ENCODE measurements at regions not wholly inside any gene's neighbourhood (a gene's known extent, or its start where the extent isn't known, plus 50 kb on each side); places are given as distances from the start of the nearest gene placed in this dataset.

GRCh38 chr14:59081720-59082119, 106.7 kb upstream of the DAAM1 start:
- no peak for DNase-seq (ENCODE audit: extremely low spot score, unreplicated experiment)
- H3K27me3 Mint-ChIP-seq (ENCODE audit: unreplicated experiment): peaks cover 46% of the 10 kb centered on the region
- H3K27ac Mint-ChIP-seq (ENCODE audit: unreplicated experiment): no peak overlapping the region
- H3K4me1 Mint-ChIP-seq (ENCODE audit: unreplicated experiment): peaks cover 6% of the 10 kb centered on the region
- H3K9me3 Mint-ChIP-seq (ENCODE audit: unreplicated experiment): no peaks in the 10 kb centered on the region
- no peaks in the 10 kb centered on the region for H3K36me3 Mint-ChIP-seq (ENCODE audit: unreplicated experiment)
- TF ChIP-seq, protein P1, sequence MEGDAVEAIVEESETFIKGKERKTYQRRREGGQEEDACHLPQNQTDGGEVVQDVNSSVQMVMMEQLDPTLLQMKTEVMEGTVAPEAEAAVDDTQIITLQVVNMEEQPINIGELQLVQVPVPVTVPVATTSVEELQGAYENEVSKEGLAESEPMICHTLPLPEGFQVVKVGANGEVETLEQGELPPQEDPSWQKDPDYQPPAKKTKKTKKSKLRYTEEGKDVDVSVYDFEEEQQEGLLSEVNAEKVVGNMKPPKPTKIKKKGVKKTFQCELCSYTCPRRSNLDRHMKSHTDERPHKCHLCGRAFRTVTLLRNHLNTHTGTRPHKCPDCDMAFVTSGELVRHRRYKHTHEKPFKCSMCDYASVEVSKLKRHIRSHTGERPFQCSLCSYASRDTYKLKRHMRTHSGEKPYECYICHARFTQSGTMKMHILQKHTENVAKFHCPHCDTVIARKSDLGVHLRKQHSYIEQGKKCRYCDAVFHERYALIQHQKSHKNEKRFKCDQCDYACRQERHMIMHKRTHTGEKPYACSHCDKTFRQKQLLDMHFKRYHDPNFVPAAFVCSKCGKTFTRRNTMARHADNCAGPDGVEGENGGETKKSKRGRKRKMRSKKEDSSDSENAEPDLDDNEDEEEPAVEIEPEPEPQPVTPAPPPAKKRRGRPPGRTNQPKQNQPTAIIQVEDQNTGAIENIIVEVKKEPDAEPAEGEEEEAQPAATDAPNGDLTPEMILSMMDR (IDR thresholded peaks at IDR 0.05): no peak
- no peak overlapping the region for H3K4me3 Mint-ChIP-seq (ENCODE audit: unreplicated experiment)

DNA sequence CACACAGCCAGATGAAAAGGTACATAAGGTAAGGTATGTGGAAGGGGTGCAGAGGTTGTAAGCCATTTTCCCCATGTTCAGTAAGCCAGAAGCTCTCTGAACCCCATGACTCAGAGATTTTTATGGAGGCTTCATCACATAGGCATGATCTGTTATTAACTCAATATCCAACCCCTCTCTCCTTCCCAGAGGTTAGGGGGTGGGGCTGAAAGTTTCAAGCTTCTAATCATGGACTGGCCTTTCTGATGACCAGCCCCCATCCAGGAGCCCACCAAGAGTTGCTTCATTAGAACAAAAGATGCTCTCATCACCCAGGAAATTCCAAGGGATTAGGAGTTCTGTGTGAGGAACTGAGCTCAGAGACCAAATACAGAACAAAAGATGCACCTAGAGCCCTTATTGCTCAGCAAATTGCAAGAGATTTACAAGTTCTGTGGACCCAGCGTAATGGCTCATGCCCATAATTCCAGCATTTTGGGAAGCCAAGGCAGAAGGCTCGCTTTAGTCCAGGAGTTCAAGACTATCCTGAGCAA, 103.2 kb upstream of the DAAM1 start:
- H3K36me3 Mint-ChIP-seq (ENCODE audit: unreplicated experiment): no peaks in the 10 kb centered on the region

GRCh38 chr14:59086241-59086882, 102.1 kb upstream of the DAAM1 start:
- DNase-seq (ENCODE audit: extremely low spot score, unreplicated experiment): no peak
- TF ChIP-seq, protein P1 (IDR thresholded peaks at IDR 0.05): no peak
- H3K4me1 Mint-ChIP-seq (ENCODE audit: unreplicated experiment): peaks cover 6% of the 10 kb centered on the region
- H3K9me3 Mint-ChIP-seq (ENCODE audit: unreplicated experiment): no peaks in the 10 kb centered on the region
- no peaks in the 10 kb centered on the region for H3K36me3 Mint-ChIP-seq (ENCODE audit: unreplicated experiment)
- no peak overlapping the region for H3K27ac Mint-ChIP-seq (ENCODE audit: unreplicated experiment)
- no peak overlapping the region for H3K4me3 Mint-ChIP-seq (ENCODE audit: unreplicated experiment)
- peaks cover 23% of the 10 kb centered on the region for H3K27me3 Mint-ChIP-seq (ENCODE audit: unreplicated experiment)

More for the DNA sequence above, 103.2 kb upstream of the DAAM1 start:
- Mint-ChIP-seq H3K27me3 (ENCODE audit: unreplicated experiment) (peaks cover 21% of the 10 kb centered on the region), H3K9me3 (ENCODE audit: unreplicated experiment) (no peaks in the 10 kb centered on the region), H3K4me1 (ENCODE audit: unreplicated experiment) (peaks cover 6% of the 10 kb centered on the region), H3K27ac (ENCODE audit: unreplicated experiment) (no peak overlapping the region), H3K4me3 (ENCODE audit: unreplicated experiment) (no peak overlapping the region)
- TF ChIP-seq, protein P1 (IDR thresholded peaks at IDR 0.05): no peak
- DNase-seq (ENCODE audit: extremely low spot score, unreplicated experiment): no peak

DNA sequence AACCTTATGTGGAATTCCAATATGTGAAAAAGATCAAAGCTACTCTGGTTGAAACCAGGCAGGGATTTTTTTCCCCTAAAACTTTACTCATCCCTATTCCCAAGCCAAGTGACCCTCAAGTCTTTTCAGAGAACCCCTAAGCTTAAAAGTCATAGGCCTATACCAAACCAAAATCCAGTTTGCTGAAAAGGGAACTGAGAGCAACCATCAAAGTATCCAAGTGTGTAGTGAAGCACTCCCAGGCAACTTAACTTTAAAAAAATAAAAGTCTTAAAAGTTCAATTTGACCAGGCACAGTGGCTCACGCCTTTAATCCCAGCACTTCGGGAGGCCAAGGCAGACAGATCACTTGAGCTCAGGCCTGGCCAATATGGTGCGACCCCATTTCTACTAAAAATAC, 101.2 kb upstream of the DAAM1 start:
- Mint-ChIP-seq H3K36me3 (ENCODE audit: unreplicated experiment) (no peaks in the 10 kb centered on the region), H3K27me3 (ENCODE audit: unreplicated experiment) (peaks cover 28% of the 10 kb centered on the region), H3K27ac (ENCODE audit: unreplicated experiment) (no peak overlapping the region), H3K4me1 (ENCODE audit: unreplicated experiment) (peaks cover 6% of the 10 kb centered on the region), H3K4me3 (ENCODE audit: unreplicated experiment) (no peak overlapping the region), H3K9me3 (ENCODE audit: unreplicated experiment) (no peaks in the 10 kb centered on the region)
- TF ChIP-seq, protein P1 (IDR thresholded peaks at IDR 0.05): no peak
- no peak for DNase-seq (ENCODE audit: extremely low spot score, unreplicated experiment)

GRCh38 chr14:59087711-59088110, 100.8 kb upstream of the DAAM1 start:
- Mint-ChIP-seq H3K4me3 (ENCODE audit: unreplicated experiment) (no peak overlapping the region), H3K9me3 (ENCODE audit: unreplicated experiment) (no peaks in the 10 kb centered on the region), H3K36me3 (ENCODE audit: unreplicated experiment) (no peaks in the 10 kb centered on the region), H3K4me1 (ENCODE audit: unreplicated experiment) (peaks cover 6% of the 10 kb centered on the region), H3K27me3 (ENCODE audit: unreplicated experiment) (peaks cover 29% of the 10 kb centered on the region), H3K27ac (ENCODE audit: unreplicated experiment) (no peak overlapping the region)
- DNase-seq (ENCODE audit: extremely low spot score, unreplicated experiment): no peak
- TF ChIP-seq, protein P1 (IDR thresholded peaks at IDR 0.05): no peak

Data from osteocyte (in vitro differentiated cells).